HG02763 (cell line): ENCODE measurements at regions not wholly inside any gene's neighbourhood (a gene's known extent, or its start where the extent isn't known, plus 50 kb on each side); places are given as distances from the start of the nearest gene placed in this dataset.

ENCODE experiments used
- ATAC-seq: cut with Tn5 transposase; IDR thresholded peaks from one replicate; pipeline ENCODE4 v1.9.1; 2021; ENCODE audit warnings: mild to moderate bottlenecking, moderate library complexity; ENCODE audit not compliant: unreplicated experiment

DNA sequence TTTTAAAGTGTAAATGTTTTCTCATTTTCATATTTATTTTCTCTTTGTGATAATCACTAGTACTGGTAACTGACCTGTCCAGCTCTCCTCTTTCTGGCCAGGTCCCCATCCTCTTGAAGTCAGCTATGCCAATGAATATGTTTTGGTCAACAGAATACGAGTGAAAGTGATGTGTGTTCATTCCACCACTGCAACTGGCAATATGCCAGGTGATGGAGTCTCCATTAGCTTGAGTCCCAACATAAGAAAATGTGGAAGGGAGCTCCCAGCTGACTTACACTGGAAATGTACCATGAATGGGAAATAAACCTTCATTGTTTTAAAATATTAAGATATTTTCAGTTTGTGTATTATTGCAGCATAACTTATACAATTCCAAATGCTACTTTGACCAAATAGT lies 75.8 kb downstream of the CCDC34 start:
- ATAC-seq, result no peak

- no peak for ATAC-seq
Observed at GRCh38 chr11:27285761-27286160, 77.3 kb downstream of the CCDC34 start.

- no peak for ATAC-seq
Observed at GRCh38 chr11:27282806-27283205, 80.2 kb downstream of the CCDC34 start.

- no peak for ATAC-seq
Observed at GRCh38 chr11:27281740-27282590, 81.0 kb downstream of the CCDC34 start.

DNA sequence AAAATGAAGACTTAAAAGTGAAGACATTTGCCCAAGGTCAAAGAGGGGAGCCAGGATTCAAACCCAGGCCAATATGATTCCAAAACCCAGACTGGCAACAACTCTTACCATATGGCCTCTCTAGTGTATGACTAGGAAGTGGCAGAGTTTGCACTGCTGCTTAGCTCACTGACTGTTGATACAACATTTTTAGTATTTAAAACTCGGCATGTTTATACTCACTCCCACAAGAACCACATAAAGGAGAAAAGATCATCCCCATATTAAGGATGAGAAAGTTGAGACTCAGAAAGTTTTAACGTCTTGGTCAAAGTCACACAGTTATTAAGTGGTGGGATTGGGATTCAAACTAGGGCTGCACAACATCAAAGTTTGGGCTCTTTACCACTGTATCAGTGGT lies 81.7 kb downstream of the CCDC34 start:
- ATAC-seq, result no peak

- no peak for ATAC-seq
Observed at GRCh38 chr11:27280140-27280539, 82.9 kb downstream of the CCDC34 start.

DNA sequence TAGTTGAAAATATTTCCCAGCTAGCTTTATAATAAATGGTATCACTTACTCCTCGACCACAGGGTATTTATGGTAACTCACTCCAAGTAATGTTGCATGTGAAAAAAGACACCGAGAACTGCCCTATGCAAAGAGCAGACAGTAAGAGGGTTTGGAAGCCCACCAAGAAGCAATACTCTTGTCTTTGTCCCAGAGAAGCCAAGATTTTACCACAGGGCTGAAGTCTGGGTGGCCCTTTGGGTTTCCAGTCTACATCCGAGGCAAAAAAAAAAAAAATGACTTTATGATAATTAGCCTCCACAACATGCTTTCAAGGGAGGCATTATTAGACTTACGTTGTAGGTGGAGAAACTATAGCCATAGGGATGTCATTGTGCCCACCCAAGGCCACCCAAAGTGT lies 83.6 kb downstream of the CCDC34 start:
- ATAC-seq, result no peak

DNA sequence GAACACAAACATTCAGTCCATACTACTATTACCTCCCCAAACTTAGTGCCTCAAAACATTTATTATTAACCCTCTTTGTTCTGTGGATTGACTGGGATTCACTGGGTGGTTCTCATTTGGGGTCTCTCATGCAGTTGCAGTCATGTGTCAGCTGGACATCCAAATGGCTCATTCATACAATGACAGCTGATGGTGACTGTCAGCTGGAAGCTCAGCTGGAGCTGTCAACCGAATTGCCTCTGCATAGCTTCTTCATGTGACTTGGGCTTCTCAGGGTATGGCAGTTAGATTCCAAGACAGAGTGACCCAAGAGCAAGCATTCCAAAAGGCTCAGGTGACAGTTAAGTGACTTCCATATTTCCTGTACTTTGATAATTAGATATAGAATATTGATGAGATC lies 85.2 kb downstream of the CCDC34 start:
- ATAC-seq, result no peak

- ATAC-seq, result no peak
Observed at GRCh38 chr11:27276141-27276540, 86.9 kb downstream of the CCDC34 start.

DNA sequence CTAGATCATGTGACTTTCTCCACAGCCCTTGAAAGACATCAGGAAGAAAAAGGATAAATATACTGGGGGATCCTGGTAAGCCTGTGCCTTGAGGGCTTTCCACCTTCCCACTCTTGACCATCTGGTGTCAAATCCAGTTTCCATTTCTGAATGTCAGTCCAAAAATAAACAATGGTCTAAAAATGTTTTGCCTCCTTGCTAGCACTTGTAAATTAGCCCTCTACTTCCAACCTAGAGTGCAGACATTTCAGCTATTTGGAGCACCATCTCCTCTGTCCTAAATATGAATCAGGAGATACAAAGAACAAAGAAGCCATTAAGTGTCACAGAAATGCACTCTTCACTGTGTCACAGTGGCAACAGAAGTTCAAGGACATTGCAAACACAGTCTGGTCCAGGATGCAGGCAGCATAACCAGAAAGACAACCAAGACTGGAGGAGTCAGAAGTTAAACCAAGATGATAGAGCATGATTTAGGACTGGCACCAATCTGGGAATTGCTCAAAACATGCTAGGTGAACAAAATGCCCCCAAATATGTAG lies 88.1 kb downstream of the CCDC34 start:
- no peak for ATAC-seq

- ATAC-seq, result no peak
Observed at GRCh38 chr11:27266125-27266524, 96.9 kb downstream of the CCDC34 start.

DNA sequence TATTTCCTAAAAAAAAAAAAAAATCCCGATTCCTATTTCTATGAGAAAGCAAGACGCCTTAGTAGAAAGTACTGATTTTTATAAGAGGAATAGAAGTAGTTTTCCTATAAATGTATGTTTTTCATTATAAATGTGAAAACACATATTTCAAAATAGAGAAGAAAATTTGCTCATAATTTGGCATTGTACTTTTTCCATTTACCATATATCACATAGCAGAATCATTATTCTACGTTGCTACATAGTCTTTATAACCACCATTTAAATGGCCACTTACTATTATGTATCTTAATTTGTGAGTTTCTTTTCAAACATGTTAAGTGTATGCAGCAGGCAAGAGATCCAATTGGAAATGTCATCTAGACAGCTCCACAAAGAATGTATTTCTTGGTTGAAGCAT lies 99.0 kb downstream of the CCDC34 start:
- ATAC-seq, result no peak

DNA sequence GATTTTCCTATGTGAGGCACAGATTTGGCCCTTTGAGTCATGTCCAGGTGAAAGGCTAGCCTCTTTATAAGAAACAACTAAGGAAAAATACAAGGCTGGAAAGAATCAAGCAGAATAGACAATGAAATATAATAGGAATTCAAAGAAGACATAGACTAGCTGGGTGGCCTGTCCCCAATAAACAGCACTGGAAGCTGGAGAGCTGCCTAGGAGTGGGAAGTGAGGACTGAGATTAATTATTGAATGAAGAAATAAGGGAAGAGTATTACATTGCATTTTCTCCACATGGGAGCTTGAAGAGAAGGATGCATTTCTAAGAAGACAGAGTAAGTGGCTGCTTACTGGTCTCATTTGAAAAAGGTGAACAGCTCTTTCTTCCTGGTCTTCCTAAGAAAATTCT lies 100.0 kb downstream of the CCDC34 start:
- ATAC-seq, result no peak

DNA sequence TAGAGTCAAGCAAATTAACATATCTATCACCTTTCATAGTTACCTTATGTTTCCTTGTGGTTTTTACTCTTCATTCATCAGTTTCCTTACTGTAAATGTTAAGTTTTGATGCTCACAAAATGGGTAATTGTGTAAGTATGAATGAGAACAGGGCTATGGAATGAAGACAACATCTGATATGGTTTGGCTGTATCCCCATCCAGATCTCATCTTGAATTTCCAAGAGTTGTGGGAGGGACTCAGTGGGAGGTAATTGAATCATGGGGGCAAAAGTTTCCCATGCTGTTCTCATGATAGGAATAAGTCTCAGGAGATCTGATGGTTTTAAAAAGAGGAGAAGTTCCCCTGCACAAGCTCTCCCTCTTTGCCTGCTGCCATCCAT lies 107.6 kb downstream of the CCDC34 start:
- no peak for ATAC-seq

DNA sequence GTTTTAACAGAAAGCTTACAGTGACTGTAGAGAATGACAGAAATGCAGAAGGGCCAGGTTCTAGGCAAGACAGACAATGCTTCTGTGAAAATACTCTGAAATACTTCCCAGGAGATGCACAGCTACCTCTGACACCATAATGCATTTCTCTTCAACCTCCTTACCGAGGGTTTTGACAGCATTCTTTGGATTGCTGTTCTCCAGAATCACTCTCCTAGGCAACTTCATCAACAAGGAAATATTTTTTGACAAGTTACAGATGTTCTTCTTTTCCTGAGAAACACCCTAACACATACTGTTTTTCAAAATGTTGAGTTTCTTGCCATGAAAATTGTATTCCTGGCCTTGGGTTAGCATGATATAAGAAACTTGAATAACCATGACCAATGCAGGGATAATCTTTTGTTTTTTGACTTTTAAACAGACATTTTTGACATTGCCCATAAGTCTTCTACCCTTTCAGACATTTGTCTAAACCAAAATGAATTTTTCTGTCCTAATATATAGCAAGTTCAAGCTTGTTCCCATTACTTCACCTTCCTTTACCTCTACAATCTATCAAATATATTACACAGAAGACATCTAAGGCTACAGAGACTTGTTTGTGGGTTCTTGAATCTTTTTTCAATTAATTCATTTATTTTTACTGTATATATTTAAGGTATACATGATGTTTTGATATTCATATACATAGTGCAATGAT lies 108.1 kb downstream of the CCDC34 start:
- ATAC-seq, result no peak

DNA sequence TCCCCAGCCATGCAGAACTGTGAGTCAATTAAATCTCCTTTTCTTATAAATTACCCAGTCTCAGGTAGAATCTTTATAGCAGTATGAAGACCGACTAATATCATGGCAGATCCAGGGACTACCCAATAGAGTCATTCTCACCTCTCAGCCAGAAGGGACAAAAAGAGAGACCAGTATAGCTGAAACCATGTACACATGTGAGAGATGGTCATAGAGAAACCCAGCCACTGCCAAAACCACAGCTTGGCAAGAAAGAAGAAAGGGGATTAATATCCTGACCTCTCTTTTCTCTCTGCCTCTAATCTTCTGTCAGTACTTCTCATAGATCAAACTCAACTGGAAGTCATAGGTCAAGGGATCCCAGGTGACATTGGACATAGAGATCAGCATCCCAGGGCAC lies 109.8 kb downstream of the CCDC34 start:
- no peak for ATAC-seq

- ATAC-seq, result no peak
Observed at GRCh38 chr11:27250867-27251665, 111.9 kb downstream of the CCDC34 start.

GRCh38 chr11:27248576-27249509 lies 114.2 kb downstream of the CCDC34 start:
- ATAC-seq, result no peak

- no peak for ATAC-seq
Observed at GRCh38 chr11:27247660-27248059, 115.4 kb downstream of the CCDC34 start.

- ATAC-seq, result no peak
Observed at GRCh38 chr11:27246925-27247324, 116.1 kb downstream of the CCDC34 start.
